CD4-positive, alpha-beta T cell treated with Interleukin-17A for 4 hours (primary cell): ENCODE measurements at regions not wholly inside any gene's neighbourhood (a gene's known extent, or its start where the extent isn't known, plus 50 kb on each side); places are given as distances from the start of the nearest gene placed in this dataset.

Experiments used
- DNase-seq: peaks from one replicate; pipeline ENCODE4 v3.0.0-alpha.2; 2020; ENCODE audit warnings: mixed read lengths

GRCh38 chr5:124581738-124582560 is 164.5 kb downstream of the ZNF608 start:
- no peak for DNase-seq

- no peak for DNase-seq
Measured at GRCh38 chr5:124580925-124581737, 165.3 kb downstream of the ZNF608 start.

- no peak for DNase-seq
Measured at GRCh38 chr5:124580512-124580911, 165.9 kb downstream of the ZNF608 start.

- no peak for DNase-seq
Measured at GRCh38 chr5:124576848-124577409, 169.5 kb downstream of the ZNF608 start.

GRCh38 chr5:124575725-124576124 is 170.7 kb downstream of the ZNF608 start:
- DNase-seq, result no peak

- DNase-seq, result no peak
Measured at GRCh38 chr5:124574521-124575436, 171.7 kb downstream of the ZNF608 start.

GRCh38 chr5:124572971-124573370 is 173.5 kb downstream of the ZNF608 start:
- DNase-seq, result no peak

- DNase-seq, result no peak
Measured at GRCh38 chr5:124570285-124571035, 176.0 kb downstream of the ZNF608 start.

GRCh38 chr5:124566875-124567450 is 179.5 kb downstream of the ZNF608 start:
- DNase-seq, result no peak

GRCh38 chr5:124561451-124561850 is 185.0 kb downstream of the ZNF608 start:
- no peak for DNase-seq

- no peak for DNase-seq
Measured at GRCh38 chr5:124560370-124560769, 186.1 kb downstream of the ZNF608 start.

- DNase-seq, result no peak
Measured at GRCh38 chr5:124557761-124558160, 188.7 kb downstream of the ZNF608 start.

GRCh38 chr5:124554746-124555578 is 191.5 kb downstream of the ZNF608 start:
- DNase-seq, result no peak

GRCh38 chr5:124553911-124554310 is 192.5 kb downstream of the ZNF608 start:
- DNase-seq, result no peak

GRCh38 chr5:124552526-124552925 is 193.9 kb downstream of the ZNF608 start:
- no peak for DNase-seq

GRCh38 chr5:124551939-124552279 is 194.5 kb downstream of the ZNF608 start:
- no peak for DNase-seq

- no peak for DNase-seq
Measured at GRCh38 chr5:124550731-124551130, 195.7 kb downstream of the ZNF608 start.

GRCh38 chr5:124549891-124550436 is 196.5 kb downstream of the ZNF608 start:
- DNase-seq, result no peak

GRCh38 chr5:124546643-124547042 is 199.8 kb downstream of the ZNF608 start:
- no peak for DNase-seq

GRCh38 chr5:124544366-124545055 is 201.9 kb downstream of the ZNF608 start:
- no peak for DNase-seq
